ENCODE measurements at regions not wholly inside any gene's neighbourhood (a gene's known extent, or its start where the extent isn't known, plus 50 kb on each side); places are given as distances from the start of the nearest gene placed in this dataset.

GRCh38 chr6:1494671-1495070 lies 105.3 kb downstream of the FOXF2 start:
- DNase-seq (ENCODE audit: low read depth) = no peak
- TF ChIP-seq CTCF (IDR thresholded peaks at IDR 0.05; ENCODE audit: insufficient read depth, low read depth, low read length, missing control alignments) = no peak
- H3K4me3 ChIP-seq (ENCODE audit: low read depth, low read length) = no peak overlapping the region

GRCh38 chr6:1495344-1495743 lies 106.0 kb downstream of the FOXF2 start:
- no peak overlapping the region for H3K4me3 ChIP-seq (ENCODE audit: low read depth, low read length)
- TF ChIP-seq CTCF (IDR thresholded peaks at IDR 0.05; ENCODE audit: insufficient read depth, low read depth, low read length, missing control alignments) = no peak
- DNase-seq (ENCODE audit: low read depth) = no peak

- TF ChIP-seq CTCF (IDR thresholded peaks at IDR 0.05; ENCODE audit: insufficient read depth, low read depth, low read length, missing control alignments) = no peak
- H3K4me3 ChIP-seq (ENCODE audit: low read depth, low read length) = no peak overlapping the region
- no peak for DNase-seq (ENCODE audit: low read depth)
Measured at GRCh38 chr6:1496092-1496491, 106.7 kb downstream of the FOXF2 start.

- no peak overlapping the region for H3K4me3 ChIP-seq (ENCODE audit: low read depth, low read length)
- TF ChIP-seq CTCF (IDR thresholded peaks at IDR 0.05; ENCODE audit: insufficient read depth, low read depth, low read length, missing control alignments) = no peak
- no peak for DNase-seq (ENCODE audit: low read depth)
Measured at GRCh38 chr6:1496836-1497760, 107.7 kb downstream of the FOXF2 start.

- no peak overlapping the region for H3K4me3 ChIP-seq (ENCODE audit: low read depth, low read length)
- no peak for DNase-seq (ENCODE audit: low read depth)
- no peak for TF ChIP-seq CTCF (IDR thresholded peaks at IDR 0.05; ENCODE audit: insufficient read depth, low read depth, low read length, missing control alignments)
Measured at GRCh38 chr6:1497761-1498105, 108.4 kb downstream of the FOXF2 start.

GRCh38 chr6:1498491-1499113 lies 109.2 kb downstream of the FOXF2 start:
- no peak overlapping the region for H3K4me3 ChIP-seq (ENCODE audit: low read depth, low read length)
- no peak for DNase-seq (ENCODE audit: low read depth)
- peak; percentile 8 for TF ChIP-seq CTCF (IDR thresholded peaks at IDR 0.05; ENCODE audit: insufficient read depth, low read depth, low read length, missing control alignments)
